HL-60 (cell line): ENCODE measurements at regions not wholly inside any gene's neighbourhood (a gene's known extent, or its start where the extent isn't known, plus 50 kb on each side); places are given as distances from the start of the nearest gene placed in this dataset.

Experiments
- DNase-seq, 2 experiments: peaks; one replicate each; pipeline ENCODE4 v3.0.0-alpha.2; 2010 to 2020; ENCODE audit warnings: low read depth in 1 of 2, low spot score in 1 of 2
- H3K27ac ChIP-seq: fragments of 250-450 bp; sonication (Bioruptor Pico); replicated peaks from 2 replicates; pipeline ENCODE4 v1.5.1; 2020; ENCODE audit warnings: mild to moderate bottlenecking, moderate library complexity
- H3K27me3 ChIP-seq: fragments of 250-450 bp; sonication (Bioruptor Pico); 2 replicates; pipeline ENCODE4 v1.5.1; 2021; ENCODE audit warnings: mild to moderate bottlenecking, moderate library complexity; ENCODE audit not compliant: insufficient read depth, poor library complexity, severe bottlenecking
- H3K4me3 ChIP-seq: replicated peaks from 2 replicates; pipeline ENCODE4 v1.5.1; 2011; ENCODE audit warnings: mild to moderate bottlenecking, control low read depth, low read length; ENCODE audit not compliant: insufficient read depth
- GABPA ChIP-seq: IDR thresholded peaks from 2 replicates; pipeline ENCODE4 v1.6.1; 2012; ENCODE audit warnings: low read depth
- POLR2AphosphoS5 ChIP-seq: IDR thresholded peaks from 2 replicates; pipeline ENCODE4 v1.6.1; 2012; ENCODE audit warnings: low read depth
- SPI1 ChIP-seq: IDR thresholded peaks from 2 replicates; pipeline ENCODE4 v1.6.1; 2012; ENCODE audit warnings: low read depth, mild to moderate bottlenecking, borderline replicate concordance
- TF ChIP-seq, protein P1 (sequence below): IDR thresholded peaks from 2 replicates; pipeline ENCODE4 v1.6.1; 2012; ENCODE audit warnings: low read depth; ENCODE audit not compliant: insufficient replicate concordance
- TF ChIP-seq, protein P2 (sequence below): IDR thresholded peaks from one replicate; pipeline ENCODE4 v1.5.1; 2011; ENCODE audit warnings: low read length, control low read depth, inconsistent platforms; ENCODE audit not compliant: insufficient read depth

DNA sequence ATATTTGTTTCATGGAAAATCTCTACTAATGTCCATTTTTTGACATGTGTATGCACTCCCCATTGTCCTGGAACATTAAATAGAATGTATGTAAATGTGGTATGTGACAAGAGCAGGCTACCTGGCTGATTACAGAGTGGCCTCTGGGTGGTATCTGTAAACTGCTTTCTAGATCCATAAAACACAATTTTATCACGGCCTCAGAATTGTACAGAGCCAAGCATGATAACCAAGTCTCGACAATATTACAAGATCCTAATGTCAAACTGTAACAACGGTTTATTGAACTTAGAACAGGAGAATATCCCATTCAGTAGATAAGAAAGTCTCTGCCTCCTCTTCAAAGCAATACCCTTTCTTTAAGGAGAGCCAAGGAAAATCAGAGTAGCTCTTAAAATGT is 212.4 kb downstream of the PCDH7 start:
- TF ChIP-seq GABPA (no peak), SPI1 (no peak), POLR2AphosphoS5 (no peak)
- TF ChIP-seq, protein P1, sequence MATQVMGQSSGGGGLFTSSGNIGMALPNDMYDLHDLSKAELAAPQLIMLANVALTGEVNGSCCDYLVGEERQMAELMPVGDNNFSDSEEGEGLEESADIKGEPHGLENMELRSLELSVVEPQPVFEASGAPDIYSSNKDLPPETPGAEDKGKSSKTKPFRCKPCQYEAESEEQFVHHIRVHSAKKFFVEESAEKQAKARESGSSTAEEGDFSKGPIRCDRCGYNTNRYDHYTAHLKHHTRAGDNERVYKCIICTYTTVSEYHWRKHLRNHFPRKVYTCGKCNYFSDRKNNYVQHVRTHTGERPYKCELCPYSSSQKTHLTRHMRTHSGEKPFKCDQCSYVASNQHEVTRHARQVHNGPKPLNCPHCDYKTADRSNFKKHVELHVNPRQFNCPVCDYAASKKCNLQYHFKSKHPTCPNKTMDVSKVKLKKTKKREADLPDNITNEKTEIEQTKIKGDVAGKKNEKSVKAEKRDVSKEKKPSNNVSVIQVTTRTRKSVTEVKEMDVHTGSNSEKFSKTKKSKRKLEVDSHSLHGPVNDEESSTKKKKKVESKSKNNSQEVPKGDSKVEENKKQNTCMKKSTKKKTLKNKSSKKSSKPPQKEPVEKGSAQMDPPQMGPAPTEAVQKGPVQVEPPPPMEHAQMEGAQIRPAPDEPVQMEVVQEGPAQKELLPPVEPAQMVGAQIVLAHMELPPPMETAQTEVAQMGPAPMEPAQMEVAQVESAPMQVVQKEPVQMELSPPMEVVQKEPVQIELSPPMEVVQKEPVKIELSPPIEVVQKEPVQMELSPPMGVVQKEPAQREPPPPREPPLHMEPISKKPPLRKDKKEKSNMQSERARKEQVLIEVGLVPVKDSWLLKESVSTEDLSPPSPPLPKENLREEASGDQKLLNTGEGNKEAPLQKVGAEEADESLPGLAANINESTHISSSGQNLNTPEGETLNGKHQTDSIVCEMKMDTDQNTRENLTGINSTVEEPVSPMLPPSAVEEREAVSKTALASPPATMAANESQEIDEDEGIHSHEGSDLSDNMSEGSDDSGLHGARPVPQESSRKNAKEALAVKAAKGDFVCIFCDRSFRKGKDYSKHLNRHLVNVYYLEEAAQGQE = no peak
- TF ChIP-seq, protein P2, sequence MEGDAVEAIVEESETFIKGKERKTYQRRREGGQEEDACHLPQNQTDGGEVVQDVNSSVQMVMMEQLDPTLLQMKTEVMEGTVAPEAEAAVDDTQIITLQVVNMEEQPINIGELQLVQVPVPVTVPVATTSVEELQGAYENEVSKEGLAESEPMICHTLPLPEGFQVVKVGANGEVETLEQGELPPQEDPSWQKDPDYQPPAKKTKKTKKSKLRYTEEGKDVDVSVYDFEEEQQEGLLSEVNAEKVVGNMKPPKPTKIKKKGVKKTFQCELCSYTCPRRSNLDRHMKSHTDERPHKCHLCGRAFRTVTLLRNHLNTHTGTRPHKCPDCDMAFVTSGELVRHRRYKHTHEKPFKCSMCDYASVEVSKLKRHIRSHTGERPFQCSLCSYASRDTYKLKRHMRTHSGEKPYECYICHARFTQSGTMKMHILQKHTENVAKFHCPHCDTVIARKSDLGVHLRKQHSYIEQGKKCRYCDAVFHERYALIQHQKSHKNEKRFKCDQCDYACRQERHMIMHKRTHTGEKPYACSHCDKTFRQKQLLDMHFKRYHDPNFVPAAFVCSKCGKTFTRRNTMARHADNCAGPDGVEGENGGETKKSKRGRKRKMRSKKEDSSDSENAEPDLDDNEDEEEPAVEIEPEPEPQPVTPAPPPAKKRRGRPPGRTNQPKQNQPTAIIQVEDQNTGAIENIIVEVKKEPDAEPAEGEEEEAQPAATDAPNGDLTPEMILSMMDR = no peak
- Histone ChIP-seq H3K27me3 (no peaks in the 10 kb centered on the region), H3K27ac (no peak overlapping the region), H3K4me3 (no peak overlapping the region)
- no peak for DNase-seq

DNA sequence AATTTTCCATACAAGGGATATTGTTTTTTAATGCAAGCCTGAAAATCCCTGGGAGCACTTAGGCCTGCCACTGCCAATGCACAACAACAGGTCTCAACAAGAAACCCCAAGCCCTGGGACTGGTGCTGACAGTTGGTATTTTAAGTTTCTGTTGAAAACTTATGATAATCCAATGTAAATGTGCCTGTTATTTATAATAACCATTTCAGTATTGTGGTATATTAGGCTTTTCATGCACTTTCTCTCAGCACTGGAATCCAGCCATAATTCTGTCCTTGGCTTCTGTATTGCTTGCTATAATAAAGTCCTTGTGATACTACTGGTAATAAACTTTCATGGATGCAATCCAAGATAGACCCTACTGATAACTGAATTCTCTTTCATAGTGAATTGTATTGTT is 218.9 kb downstream of the PCDH7 start:
- TF ChIP-seq, protein P1 = no peak
- TF ChIP-seq, protein P2 = no peak
- TF ChIP-seq GABPA (no peak), SPI1 (no peak), POLR2AphosphoS5 (no peak)
- Histone ChIP-seq H3K27me3 (no peaks in the 10 kb centered on the region), H3K27ac (no peak overlapping the region), H3K4me3 (no peak overlapping the region)
- DNase-seq = no peak

DNA sequence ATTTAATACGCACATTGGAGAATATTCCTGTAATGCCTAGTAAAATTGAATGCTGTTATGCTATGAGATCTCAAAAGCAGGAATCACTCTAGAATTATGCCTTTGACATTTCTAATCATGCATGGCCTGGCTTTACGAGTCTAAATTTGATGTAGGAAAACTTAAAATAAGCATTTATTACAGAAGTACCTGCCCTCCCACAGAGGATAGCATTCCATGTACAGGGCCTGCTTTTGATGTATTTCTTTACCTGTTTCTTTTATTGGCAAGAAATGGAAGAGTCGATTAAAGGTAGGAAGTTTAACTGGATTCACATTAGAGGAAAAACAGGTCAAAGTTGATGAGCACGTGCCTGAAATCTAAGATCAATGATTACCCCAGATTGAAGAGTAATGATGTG is 219.5 kb downstream of the PCDH7 start:
- TF ChIP-seq POLR2AphosphoS5 = no peak
- TF ChIP-seq GABPA = no peak
- TF ChIP-seq, protein P2 = no peak
- TF ChIP-seq, protein P1 = no peak
- no peak for TF ChIP-seq SPI1
- no peak overlapping the region for H3K27ac ChIP-seq
- no peaks in the 10 kb centered on the region for H3K27me3 ChIP-seq
- DNase-seq = no peak
- H3K4me3 ChIP-seq = no peak overlapping the region
